ENCODE measurements at regions not wholly inside any gene's neighbourhood (a gene's known extent, or its start where the extent isn't known, plus 50 kb on each side); places are given as distances from the start of the nearest gene placed in this dataset.

DNA sequence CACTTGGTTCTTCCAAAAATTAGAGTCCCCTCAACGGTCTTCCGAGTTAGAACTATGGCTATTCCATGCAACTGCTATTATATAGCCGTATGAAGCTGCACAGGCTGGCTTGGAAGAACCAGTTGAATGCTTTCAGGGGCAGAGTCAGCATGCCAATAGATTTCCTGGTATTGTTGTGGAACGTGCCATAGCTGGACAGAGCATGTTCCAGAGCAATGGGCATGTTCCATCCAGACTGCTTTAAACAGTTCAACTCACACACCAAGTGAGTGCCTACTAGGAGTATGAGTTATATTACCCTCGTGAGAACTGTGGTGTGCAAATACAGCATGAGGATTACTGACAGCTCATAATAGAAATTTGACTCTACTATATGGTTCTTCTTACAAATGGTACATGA lies 682.0 kb downstream of the SATB2 start:
- Histone ChIP-seq H3K4me3 (ENCODE audit: low read length) (no peak overlapping the region), H3K36me3 (ENCODE audit: low read depth, low read length) (no peaks in the 10 kb centered on the region), H3K9me2 (replicated peaks; ENCODE audit: low read length) (no peaks in the 10 kb centered on the region), H4K20me1 (ENCODE audit: low read length) (no peaks in the 10 kb centered on the region), H3K79me2 (ENCODE audit: low read length) (no peaks in the 10 kb centered on the region), H3K4me2 (ENCODE audit: low read length) (no peak overlapping the region), H2AFZ (ENCODE audit: low read length) (no peak overlapping the region), H3K9me3 (ENCODE audit: low read length) (no peaks in the 10 kb centered on the region), H3K27me3 (ENCODE audit: low read length) (no peaks in the 10 kb centered on the region), H3K4me1 (ENCODE audit: insufficient read depth, low read length) (no peaks in the 10 kb centered on the region), H3K27ac (ENCODE audit: low read length) (no peak overlapping the region), H3F3A (ENCODE audit: low read length, unreplicated experiment) (no peaks in the 10 kb centered on the region), H3K9ac (ENCODE audit: low read length) (no peak overlapping the region)
- no TSS peak for BruUV-seq (replicated peaks)
- TF ChIP-seq, protein P1, sequence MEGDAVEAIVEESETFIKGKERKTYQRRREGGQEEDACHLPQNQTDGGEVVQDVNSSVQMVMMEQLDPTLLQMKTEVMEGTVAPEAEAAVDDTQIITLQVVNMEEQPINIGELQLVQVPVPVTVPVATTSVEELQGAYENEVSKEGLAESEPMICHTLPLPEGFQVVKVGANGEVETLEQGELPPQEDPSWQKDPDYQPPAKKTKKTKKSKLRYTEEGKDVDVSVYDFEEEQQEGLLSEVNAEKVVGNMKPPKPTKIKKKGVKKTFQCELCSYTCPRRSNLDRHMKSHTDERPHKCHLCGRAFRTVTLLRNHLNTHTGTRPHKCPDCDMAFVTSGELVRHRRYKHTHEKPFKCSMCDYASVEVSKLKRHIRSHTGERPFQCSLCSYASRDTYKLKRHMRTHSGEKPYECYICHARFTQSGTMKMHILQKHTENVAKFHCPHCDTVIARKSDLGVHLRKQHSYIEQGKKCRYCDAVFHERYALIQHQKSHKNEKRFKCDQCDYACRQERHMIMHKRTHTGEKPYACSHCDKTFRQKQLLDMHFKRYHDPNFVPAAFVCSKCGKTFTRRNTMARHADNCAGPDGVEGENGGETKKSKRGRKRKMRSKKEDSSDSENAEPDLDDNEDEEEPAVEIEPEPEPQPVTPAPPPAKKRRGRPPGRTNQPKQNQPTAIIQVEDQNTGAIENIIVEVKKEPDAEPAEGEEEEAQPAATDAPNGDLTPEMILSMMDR (conservative IDR thresholded peaks at IDR 0.05; ENCODE audit: low read depth, low read length) = no peak
- TF ChIP-seq EZH2 (IDR thresholded peaks at IDR 0.05; ENCODE audit: low read length, unreplicated experiment) (no peak), EZH2phosphoT487 (IDR thresholded peaks at IDR 0.05; ENCODE audit: borderline replicate concordance, low read length) (no peak)
- intact Hi-C loops (cut with micrococcal nuclease) = no loop called here
- ChIA-PET CTCF (no interaction called here), POLR2A (ENCODE audit: unreplicated experiment) (no interaction called here)
- DNase-seq (no peak), ATAC-seq (no peak)

DNA sequence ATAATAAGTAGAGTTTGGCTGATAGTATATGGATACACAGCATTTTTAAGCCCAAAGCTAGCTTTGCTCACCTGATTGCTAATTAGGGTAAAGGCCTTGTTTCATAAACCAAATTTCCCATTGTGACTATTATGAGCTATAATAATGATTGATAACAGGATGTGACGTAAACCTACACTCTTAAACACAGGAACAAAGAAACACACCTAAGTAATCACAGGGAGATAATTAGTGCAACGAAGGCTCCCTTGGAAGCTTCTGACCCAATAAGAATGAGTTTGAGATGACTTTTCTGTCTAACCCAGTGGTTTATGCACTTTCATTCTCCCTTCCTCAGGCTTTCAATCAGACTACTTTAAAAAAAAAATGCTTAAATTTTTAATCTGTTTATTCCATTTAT lies 683.2 kb downstream of the SATB2 start:
- Histone ChIP-seq H3K27ac (ENCODE audit: low read length) (no peak overlapping the region), H3K79me2 (ENCODE audit: low read length) (no peaks in the 10 kb centered on the region), H3K4me3 (ENCODE audit: low read length) (no peak overlapping the region), H4K20me1 (ENCODE audit: low read length) (no peaks in the 10 kb centered on the region), H3K9me3 (ENCODE audit: low read length) (no peaks in the 10 kb centered on the region), H2AFZ (ENCODE audit: low read length) (no peak overlapping the region), H3K4me2 (ENCODE audit: low read length) (no peak overlapping the region), H3K9me2 (replicated peaks; ENCODE audit: low read length) (no peaks in the 10 kb centered on the region), H3K27me3 (ENCODE audit: low read length) (no peaks in the 10 kb centered on the region), H3K4me1 (ENCODE audit: insufficient read depth, low read length) (no peaks in the 10 kb centered on the region), H3K9ac (ENCODE audit: low read length) (no peak overlapping the region), H3F3A (ENCODE audit: low read length, unreplicated experiment) (no peaks in the 10 kb centered on the region), H3K36me3 (ENCODE audit: low read depth, low read length) (no peaks in the 10 kb centered on the region)
- ATAC-seq = no peak
- ChIA-PET POLR2A (ENCODE audit: unreplicated experiment) (no interaction called here), CTCF (no interaction called here)
- BruUV-seq (replicated peaks) = no TSS peak
- intact Hi-C loops (cut with micrococcal nuclease) = no loop called here
- DNase-seq = no peak
- TF ChIP-seq EZH2phosphoT487 (IDR thresholded peaks at IDR 0.05; ENCODE audit: borderline replicate concordance, low read length) = no peak
- TF ChIP-seq, protein P1 (conservative IDR thresholded peaks at IDR 0.05; ENCODE audit: low read depth, low read length) = no peak
- TF ChIP-seq EZH2 (IDR thresholded peaks at IDR 0.05; ENCODE audit: low read length, unreplicated experiment) = no peak

DNA sequence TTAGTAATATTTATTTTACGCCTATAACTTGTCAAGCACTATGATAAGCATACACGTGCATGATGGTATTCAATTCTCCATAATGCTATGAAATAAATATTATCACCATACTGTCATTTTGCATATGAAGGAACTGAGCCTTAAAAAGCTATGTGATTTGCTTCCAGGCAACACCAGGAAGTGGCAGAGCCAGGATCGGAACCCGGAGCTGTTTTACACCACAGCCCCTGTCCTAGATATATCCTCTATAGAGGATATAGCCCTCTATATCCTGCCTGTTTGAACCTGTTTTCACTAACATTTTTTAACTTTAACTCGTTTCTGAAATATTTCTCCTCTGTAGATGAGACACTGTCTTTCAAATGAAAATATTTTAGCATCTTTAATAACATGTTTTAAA lies 690.0 kb downstream of the SATB2 start:
- Histone ChIP-seq H3K4me2 (ENCODE audit: low read length) (no peak overlapping the region), H3K9me3 (ENCODE audit: low read length) (no peaks in the 10 kb centered on the region), H2AFZ (ENCODE audit: low read length) (no peak overlapping the region), H3K4me1 (ENCODE audit: insufficient read depth, low read length) (no peaks in the 10 kb centered on the region), H3F3A (ENCODE audit: low read length, unreplicated experiment) (no peaks in the 10 kb centered on the region), H4K20me1 (ENCODE audit: low read length) (no peaks in the 10 kb centered on the region), H3K79me2 (ENCODE audit: low read length) (no peaks in the 10 kb centered on the region), H3K27ac (ENCODE audit: low read length) (no peak overlapping the region), H3K36me3 (ENCODE audit: low read depth, low read length) (no peaks in the 10 kb centered on the region), H3K4me3 (ENCODE audit: low read length) (no peak overlapping the region), H3K9ac (ENCODE audit: low read length) (no peak overlapping the region), H3K9me2 (replicated peaks; ENCODE audit: low read length) (no peaks in the 10 kb centered on the region), H3K27me3 (ENCODE audit: low read length) (no peaks in the 10 kb centered on the region)
- ATAC-seq (no peak), DNase-seq (no peak)
- no TSS peak for BruUV-seq (replicated peaks)
- ChIA-PET CTCF (no interaction called here), POLR2A (ENCODE audit: unreplicated experiment) (no interaction called here)
- intact Hi-C loops (cut with micrococcal nuclease) = no loop called here
- TF ChIP-seq EZH2 (IDR thresholded peaks at IDR 0.05; ENCODE audit: low read length, unreplicated experiment) (no peak), EZH2phosphoT487 (IDR thresholded peaks at IDR 0.05; ENCODE audit: borderline replicate concordance, low read length) (no peak)
- TF ChIP-seq, protein P1 (conservative IDR thresholded peaks at IDR 0.05; ENCODE audit: low read depth, low read length) = no peak

Measured in PC-3 (cell line).